OCI-LY7 (cell line): ENCODE measurements at regions not wholly inside any gene's neighbourhood (a gene's known extent, or its start where the extent isn't known, plus 50 kb on each side); places are given as distances from the start of the nearest gene placed in this dataset.

Experiments used
- BruUV-seq: library from RNA; stranded (reverse); fragments of 400-500 nt; replicated peaks from 2 replicates; lab custom pipeline; 2021; lab: Mats Ljungman, UMichigan
- CTCF ChIA-PET: fragments of 300-600 bp; sonication (Branson Sonifier 250); formaldehyde crosslinking; loops from one replicate; lab custom pipeline; 2022; ENCODE audit warnings: antibody characterized with exemption; ENCODE audit not compliant: unreplicated experiment; lab: Charles Lee
- POLR2A ChIA-PET: fragments of 300-600 bp; sonication (Branson Sonifier 250); formaldehyde crosslinking; loops from one replicate; lab custom pipeline; 2022; ENCODE audit warnings: antibody characterized with exemption; lab: Charles Lee
- DNase-seq: peaks from one replicate; pipeline ENCODE4 v3.0.0-alpha.2; 2015; ENCODE audit warnings: low spot score
- H2AFZ ChIP-seq: fragments of 200-600 bp; sonication (generic), shearing (Covaris generic); 2 replicates; pipeline ENCODE4 v1.6.1; 2014; ENCODE audit warnings: mild to moderate bottlenecking, antibody characterized with exemption, low read length, moderate library complexity
- H3K27ac ChIP-seq: fragments of 200-600 bp; sonication (generic); 2 replicates; pipeline ENCODE4 v1.5.1; 2014; ENCODE audit warnings: mixed run types, low read depth, mild to moderate bottlenecking, moderate library complexity, low read length, inconsistent platforms; ENCODE audit not compliant: poor library complexity, severe bottlenecking
- H3K36me3 ChIP-seq: fragments of 200-600 bp; sonication (generic); 2 replicates; pipeline ENCODE4 v1.6.1; 2014; ENCODE audit warnings: mild to moderate bottlenecking, antibody characterized with exemption, low read length, moderate library complexity, mixed read lengths; ENCODE audit not compliant: insufficient read depth
- H3K4me1 ChIP-seq: fragments of 200-600 bp; sonication (generic); 2 replicates; pipeline ENCODE4 v1.5.1; 2014; ENCODE audit warnings: mild to moderate bottlenecking, low read length; ENCODE audit not compliant: insufficient read depth, poor library complexity, severe bottlenecking
- H3K4me2 ChIP-seq: fragments of 200-600 bp; sonication (generic); 2 replicates; pipeline ENCODE4 v1.6.1; 2014; ENCODE audit warnings: mild to moderate bottlenecking, low read length
- H3K4me3 ChIP-seq: fragments of 200-600 bp; sonication (generic); 2 replicates; pipeline ENCODE4 v1.5.1; 2014; ENCODE audit warnings: mild to moderate bottlenecking, low read depth, low read length; ENCODE audit not compliant: poor library complexity, severe bottlenecking
- H3K79me2 ChIP-seq: fragments of 200-600 bp; sonication (generic); 2 replicates; pipeline ENCODE4 v1.6.1; 2016; ENCODE audit warnings: low read depth, mild to moderate bottlenecking, low read length, moderate library complexity, mixed read lengths; ENCODE audit not compliant: insufficient read depth
- H3K9me2 ChIP-seq: fragments of 200-600 bp; sonication (generic); 2 replicates; pipeline ENCODE4 v1.6.1; 2016; ENCODE audit warnings: mild to moderate bottlenecking, low read length, mixed read lengths; ENCODE audit not compliant: insufficient read depth
- H3K9me3 ChIP-seq: fragments of 200-600 bp; sonication (generic); 2 replicates; pipeline ENCODE4 v1.6.1; 2014; ENCODE audit warnings: mild to moderate bottlenecking, mixed run types, low read length, mixed read lengths
- H4K20me1 ChIP-seq: fragments of 200-600 bp; sonication (generic); 2 replicates; pipeline ENCODE4 v1.6.1; 2014; ENCODE audit warnings: mild to moderate bottlenecking, antibody characterized with exemption, low read length, moderate library complexity, mixed read lengths; ENCODE audit not compliant: insufficient read depth
- EZH2phosphoT487 ChIP-seq: fragments of 200-600 bp; sonication (generic); IDR thresholded peaks from 2 replicates; pipeline ENCODE4 v1.6.1; 2018; ENCODE audit warnings: low read depth, borderline replicate concordance, mild to moderate bottlenecking, mixed run types, antibody characterized with exemption, low read length, moderate library complexity, mixed read lengths
- intact Hi-C: fragments of 100-400 bp; cut with micrococcal nuclease; formaldehyde crosslinking; loops from one replicate; pipeline ENCODE4 v1.10.0; 2022; ENCODE audit not compliant: unreplicated experiment
- TF ChIP-seq, protein P1 (sequence below): fragments of 200-600 bp; sonication (generic); conservative IDR thresholded peaks from 2 replicates; pipeline ENCODE4 v1.5.1; 2014; ENCODE audit warnings: mild to moderate bottlenecking, antibody characterized with exemption, low read length, moderate library complexity, mixed read lengths

DNA sequence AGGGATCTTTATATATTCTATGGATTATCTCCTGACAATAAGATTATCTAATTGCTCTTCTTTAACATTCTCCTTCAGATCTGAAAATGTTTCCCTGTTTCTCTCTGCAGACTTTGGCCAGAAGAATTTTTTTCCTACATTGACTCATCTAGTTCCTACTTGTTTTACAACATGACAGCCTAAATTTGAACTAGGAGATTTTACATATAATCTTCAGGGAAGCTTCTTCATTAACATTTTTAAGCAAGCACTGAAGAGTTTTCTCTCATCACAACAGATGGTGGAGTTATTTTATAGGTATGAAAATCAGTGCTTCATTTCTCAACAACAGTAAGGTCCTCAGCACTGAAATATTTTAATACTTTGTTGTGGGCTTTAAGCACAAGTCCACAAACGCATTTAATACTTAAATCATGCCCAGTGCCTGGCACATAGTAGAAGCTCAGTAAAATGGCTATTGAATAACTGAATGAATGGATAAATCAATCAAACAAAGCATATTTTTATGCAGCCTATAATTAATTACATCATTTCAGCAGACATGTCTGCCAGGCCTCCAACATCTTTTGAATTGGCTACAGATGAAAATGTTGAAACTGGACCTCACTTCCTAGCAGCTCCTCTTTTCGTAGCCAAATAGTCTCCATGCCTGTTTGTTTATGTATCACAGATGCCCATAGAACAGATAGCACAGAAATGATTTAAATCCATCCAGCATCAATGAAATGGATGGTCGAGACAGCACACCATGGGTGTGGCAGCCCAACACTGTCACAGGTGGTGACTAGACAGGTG lies 117.3 kb upstream of the POU2AF2 start:
- no peaks in the 10 kb centered on the region for H3K36me3 ChIP-seq
- H3K79me2 ChIP-seq = no peaks in the 10 kb centered on the region
- no peak overlapping the region for H3K4me2 ChIP-seq
- H3K9me2 ChIP-seq = no peaks in the 10 kb centered on the region
- H3K9me3 ChIP-seq = 0 out of 2 replicates have a peak, but pooled peaks cover 1% of the 10 kb centered on the region
- DNase-seq = no peak
- H2AFZ ChIP-seq = no peak overlapping the region
- H3K27ac ChIP-seq = no peak overlapping the region
- no peak overlapping the region for H3K4me3 ChIP-seq
- peaks cover 8% of the 10 kb centered on the region for H3K4me1 ChIP-seq
- H4K20me1 ChIP-seq = no peaks in the 10 kb centered on the region
- CTCF ChIA-PET = no interaction called here
- no TSS peak for BruUV-seq
- POLR2A ChIA-PET = interaction anchor here (1.2 kb wide), 1 partner anchor 40 kb away, joined by 3 read pairs; no protein-coding TSS in a partner anchor
- TF ChIP-seq, protein P1, sequence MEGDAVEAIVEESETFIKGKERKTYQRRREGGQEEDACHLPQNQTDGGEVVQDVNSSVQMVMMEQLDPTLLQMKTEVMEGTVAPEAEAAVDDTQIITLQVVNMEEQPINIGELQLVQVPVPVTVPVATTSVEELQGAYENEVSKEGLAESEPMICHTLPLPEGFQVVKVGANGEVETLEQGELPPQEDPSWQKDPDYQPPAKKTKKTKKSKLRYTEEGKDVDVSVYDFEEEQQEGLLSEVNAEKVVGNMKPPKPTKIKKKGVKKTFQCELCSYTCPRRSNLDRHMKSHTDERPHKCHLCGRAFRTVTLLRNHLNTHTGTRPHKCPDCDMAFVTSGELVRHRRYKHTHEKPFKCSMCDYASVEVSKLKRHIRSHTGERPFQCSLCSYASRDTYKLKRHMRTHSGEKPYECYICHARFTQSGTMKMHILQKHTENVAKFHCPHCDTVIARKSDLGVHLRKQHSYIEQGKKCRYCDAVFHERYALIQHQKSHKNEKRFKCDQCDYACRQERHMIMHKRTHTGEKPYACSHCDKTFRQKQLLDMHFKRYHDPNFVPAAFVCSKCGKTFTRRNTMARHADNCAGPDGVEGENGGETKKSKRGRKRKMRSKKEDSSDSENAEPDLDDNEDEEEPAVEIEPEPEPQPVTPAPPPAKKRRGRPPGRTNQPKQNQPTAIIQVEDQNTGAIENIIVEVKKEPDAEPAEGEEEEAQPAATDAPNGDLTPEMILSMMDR = no peak
- TF ChIP-seq EZH2phosphoT487 = no peak
- intact Hi-C loops = no loop called here

DNA sequence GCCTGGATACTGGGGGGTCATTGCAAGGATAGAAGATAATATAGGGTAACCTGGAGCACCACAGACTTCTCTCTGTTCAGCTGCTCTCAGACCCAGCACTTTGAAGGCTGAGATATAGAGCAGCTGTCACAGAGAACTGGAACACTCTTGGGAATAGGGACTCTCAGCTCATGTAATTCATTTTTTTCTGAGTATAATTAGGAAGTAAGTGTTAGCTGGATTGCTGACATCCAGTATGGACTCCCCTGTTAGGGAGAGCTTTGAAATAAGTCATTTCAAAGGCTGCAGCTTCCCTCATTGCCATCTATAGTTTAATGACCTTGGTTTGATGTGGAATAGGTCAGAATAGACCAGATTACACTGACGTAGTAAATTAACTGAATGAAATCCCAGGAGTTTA lies 120.8 kb upstream of the POU2AF2 start:
- peaks cover 4% of the 10 kb centered on the region; the same call in 1 of the 2 replicates for H3K9me3 ChIP-seq
- peaks cover 20% of the 10 kb centered on the region for H3K4me1 ChIP-seq
- no peak for DNase-seq
- no TSS peak for BruUV-seq
- H3K36me3 ChIP-seq = no peaks in the 10 kb centered on the region
- H3K4me2 ChIP-seq = no peak overlapping the region
- no peaks in the 10 kb centered on the region for H4K20me1 ChIP-seq
- H3K27ac ChIP-seq = no peak overlapping the region
- H2AFZ ChIP-seq = no peak overlapping the region
- TF ChIP-seq, protein P1 = no peak
- TF ChIP-seq EZH2phosphoT487 = no peak
- H3K9me2 ChIP-seq = no peaks in the 10 kb centered on the region
- no peaks in the 10 kb centered on the region for H3K79me2 ChIP-seq
- no peak overlapping the region for H3K4me3 ChIP-seq
- POLR2A ChIA-PET = interaction anchor here (0.5 to 2.2 kb wide), 9 partner anchors 10 to 133 kb away, joined by 3 to 6 read pairs (median 3); no protein-coding TSS in a partner anchor
- intact Hi-C loops = no loop called here
- CTCF ChIA-PET = no interaction called here
